ACHN (cell line): ENCODE measurements at regions not wholly inside any gene's neighbourhood (a gene's known extent, or its start where the extent isn't known, plus 50 kb on each side); places are given as distances from the start of the nearest gene placed in this dataset.

Source experiments
- DNase-seq: peaks from one replicate; pipeline ENCODE4 v3.0.0-alpha.2; 2015
- in situ Hi-C: cut with HindIII; loops from 2 replicates; pipeline ENCODE4 v1.10.0; 2017; ENCODE audit warnings: low sequenced_read_pairs, low pct_ligation_motif_present, low pct_unique_long_range_greater_than_20kb

DNA sequence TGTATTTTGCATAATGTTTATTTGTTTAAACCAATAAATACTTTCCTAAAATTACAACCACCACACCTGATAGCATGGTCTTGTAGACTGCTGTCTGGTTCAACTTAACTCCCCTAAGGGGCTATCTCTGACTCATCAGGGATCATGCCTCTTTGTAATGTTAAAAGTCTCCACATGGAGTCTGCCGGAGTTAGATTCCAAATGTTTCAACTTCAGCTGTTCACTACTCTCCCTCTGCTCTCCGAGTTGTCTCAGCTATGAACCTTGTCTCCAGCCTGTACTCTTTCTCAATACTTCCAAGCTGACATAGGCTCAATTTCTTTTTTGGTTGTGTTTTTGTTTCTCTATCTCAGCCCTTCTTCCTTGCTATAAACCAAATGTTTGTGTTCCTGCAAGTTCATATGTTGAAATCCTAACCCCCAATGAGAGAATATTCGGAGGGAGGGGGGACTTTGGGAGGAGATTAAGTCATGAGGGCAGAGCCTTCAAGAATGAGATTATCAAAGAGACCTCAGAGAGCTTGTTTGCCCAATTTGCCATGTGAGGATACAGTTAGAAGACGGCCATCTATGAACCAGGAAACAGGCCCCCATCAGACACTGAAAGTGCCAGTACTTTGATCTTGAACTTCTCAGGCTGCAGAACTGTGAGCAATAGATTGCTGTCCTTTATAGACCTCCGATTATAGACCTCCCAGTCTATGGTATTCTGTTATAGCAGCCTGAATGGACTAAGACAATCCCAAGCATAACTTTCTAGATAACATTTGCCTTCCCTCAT is 858.2 kb downstream of the VRK1 start:
- in situ Hi-C loops, result no loop called here
- no peak for DNase-seq

GRCh38 chr14:97657609-97658008 is 860.4 kb downstream of the VRK1 start:
- in situ Hi-C loops, result no loop called here

DNA sequence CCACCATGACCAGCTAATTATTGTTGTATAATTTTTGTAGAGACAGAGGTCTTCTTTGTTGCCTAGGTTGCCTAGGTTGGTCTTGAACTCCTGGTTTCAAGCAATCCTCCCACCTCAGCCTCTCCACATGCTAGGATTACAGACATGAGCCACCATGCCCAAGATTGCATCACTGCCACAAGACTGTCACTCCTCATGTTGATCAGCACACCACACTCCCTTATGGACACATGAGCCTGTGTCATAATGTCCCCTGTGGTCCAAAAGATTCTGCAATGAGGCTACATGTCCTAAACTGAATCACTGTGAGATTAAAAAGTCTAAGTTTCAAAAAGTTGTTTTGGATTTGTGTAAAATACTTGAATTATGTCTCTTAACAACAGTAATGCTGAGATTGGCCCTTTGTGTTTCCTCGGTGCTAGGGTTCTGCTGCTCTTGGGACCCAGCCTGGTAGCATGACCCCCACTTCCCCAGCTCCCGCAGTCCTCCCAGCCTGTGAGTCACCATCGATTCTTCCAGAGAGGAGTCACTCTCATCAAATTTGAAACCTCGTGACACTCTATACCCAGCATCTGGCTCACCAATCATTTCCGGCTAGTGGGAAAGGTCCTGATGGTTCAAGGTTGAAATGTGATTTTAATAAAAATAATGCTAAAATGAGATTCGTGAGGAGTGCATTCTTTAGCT is 890.9 kb downstream of the VRK1 start:
- DNase-seq, result no peak
- in situ Hi-C loops, result no loop called here

More at GRCh38 chr14:97657609-97658008, 860.4 kb downstream of the VRK1 start:
- DNase-seq, result no peak

- DNase-seq, result no peak
- in situ Hi-C loops, result no loop called here
Observed at GRCh38 chr14:97688631-97689336, 891.6 kb downstream of the VRK1 start.

DNA sequence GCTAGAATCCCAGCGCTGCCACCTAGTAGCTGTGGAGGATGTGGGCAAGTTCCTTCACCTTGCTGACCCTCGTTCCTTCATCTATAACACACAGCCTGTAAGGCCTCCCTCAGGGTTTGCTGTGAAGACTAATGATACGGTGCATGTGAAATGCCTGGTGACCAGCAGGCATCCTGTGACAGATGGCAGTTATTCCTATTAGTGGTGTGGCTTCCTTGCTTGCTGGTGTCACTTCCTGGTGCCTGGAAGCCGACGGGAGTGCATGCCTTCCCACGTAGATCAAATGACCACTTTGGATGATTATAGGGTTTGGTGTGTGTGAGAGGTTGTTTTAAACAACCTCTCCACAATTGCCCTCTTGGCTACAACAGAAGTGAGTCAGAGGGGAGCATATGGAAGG is 894.9 kb downstream of the VRK1 start:
- no peak for DNase-seq
- in situ Hi-C loops, result no loop called here

- DNase-seq, result no peak
- in situ Hi-C loops, result no loop called here
Observed at GRCh38 chr14:97695456-97695981, 898.3 kb downstream of the VRK1 start.

- no peak for DNase-seq
- in situ Hi-C loops, result no loop called here
Observed at GRCh38 chr14:97697772-97698171, 900.6 kb downstream of the VRK1 start.

- DNase-seq, result no peak
- in situ Hi-C loops, result no loop called here
Observed at GRCh38 chr14:97699026-97699425, 901.8 kb downstream of the VRK1 start.

DNA sequence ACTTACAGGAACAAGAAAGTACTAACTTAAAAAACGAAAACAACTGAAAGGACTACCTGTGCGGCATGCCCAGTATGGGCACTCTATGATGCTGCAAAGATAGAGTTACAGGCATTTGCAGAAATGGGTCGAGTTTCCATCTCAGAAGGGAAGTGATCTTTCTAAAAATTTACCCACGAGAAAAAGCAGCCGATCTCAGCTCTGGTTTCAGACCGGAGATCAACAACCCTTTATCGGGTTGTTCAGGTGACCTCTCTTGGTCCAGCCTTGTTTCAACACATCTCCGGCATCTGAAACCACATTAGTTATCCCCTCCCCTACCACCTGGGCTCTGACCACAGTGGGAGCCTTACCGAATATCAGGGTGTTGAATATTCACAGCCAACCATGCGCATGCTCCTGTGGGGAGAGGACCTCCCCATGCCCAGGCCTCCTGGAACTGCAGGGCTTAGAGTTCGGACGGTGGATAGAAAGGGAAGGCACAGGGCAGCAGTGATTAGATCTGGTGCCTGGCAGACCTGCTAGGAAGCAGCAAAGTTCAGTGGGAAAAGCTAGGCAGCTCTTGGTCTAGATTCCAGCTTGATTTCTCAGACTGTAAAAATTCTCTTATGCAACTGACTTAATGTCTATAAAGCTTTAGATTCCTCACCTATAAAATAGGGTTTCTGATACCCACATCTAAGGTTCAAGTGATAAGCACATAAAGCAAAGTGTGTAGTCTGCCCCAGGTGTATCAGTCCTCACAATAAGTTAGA is 906.0 kb downstream of the VRK1 start:
- in situ Hi-C loops, result no loop called here
- DNase-seq, result no peak

DNA sequence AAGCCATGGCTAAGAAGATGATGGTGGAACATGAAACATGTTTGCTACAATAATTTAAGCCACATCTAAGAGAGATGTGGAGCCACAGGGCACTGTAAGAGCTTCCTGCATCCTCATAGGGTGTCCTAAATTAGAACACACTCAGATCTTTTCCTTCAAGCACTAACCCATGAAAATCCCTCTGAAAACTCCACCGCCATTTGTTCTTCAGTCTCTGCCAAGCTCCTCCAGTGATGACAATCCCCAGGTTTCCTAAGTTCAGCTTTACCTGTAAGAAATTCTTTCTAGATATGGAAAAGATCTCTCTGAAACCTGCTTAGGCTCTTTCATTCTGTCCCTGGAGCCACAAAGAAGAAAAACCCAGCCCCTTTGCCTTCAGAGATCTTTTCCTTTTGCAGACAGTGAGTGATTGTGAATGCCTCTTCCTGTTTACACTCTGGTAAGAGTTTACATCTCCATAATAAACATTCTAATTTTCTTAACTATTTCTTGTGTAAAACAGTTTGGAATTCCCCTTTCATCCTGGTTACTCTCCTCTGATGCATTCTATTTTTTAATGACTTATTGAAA is 907.2 kb downstream of the VRK1 start:
- in situ Hi-C loops, result no loop called here
- DNase-seq, result no peak

- no peak for DNase-seq
- in situ Hi-C loops, result no loop called here
Observed at GRCh38 chr14:97705107-97705506, 907.9 kb downstream of the VRK1 start.

GRCh38 chr14:97705976-97706375 is 908.8 kb downstream of the VRK1 start:
- DNase-seq, result no peak
- in situ Hi-C loops, result no loop called here

DNA sequence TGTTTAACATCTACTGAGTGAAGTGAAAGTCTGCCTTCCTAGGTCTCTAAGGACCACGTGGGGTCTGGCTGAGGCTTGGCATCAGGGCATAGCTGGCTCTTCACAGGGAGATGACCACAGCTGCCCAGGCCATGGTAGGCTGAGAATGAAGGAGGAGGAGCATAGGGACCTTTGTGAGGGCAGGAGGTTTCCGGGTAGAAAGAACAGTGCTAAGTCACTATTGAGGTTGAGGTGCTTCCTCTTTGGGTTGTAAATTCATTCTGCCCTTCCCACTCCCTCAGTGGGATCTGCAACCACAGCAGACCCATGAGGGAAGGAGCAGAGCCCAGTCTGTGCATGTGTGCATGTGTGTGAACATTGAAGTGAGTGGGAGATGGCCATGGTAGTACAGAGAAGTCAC is 909.6 kb downstream of the VRK1 start:
- DNase-seq, result no peak
- in situ Hi-C loops, result no loop called here

GRCh38 chr14:97707603-97708002 is 910.4 kb downstream of the VRK1 start:
- DNase-seq, result no peak
- in situ Hi-C loops, result no loop called here

DNA sequence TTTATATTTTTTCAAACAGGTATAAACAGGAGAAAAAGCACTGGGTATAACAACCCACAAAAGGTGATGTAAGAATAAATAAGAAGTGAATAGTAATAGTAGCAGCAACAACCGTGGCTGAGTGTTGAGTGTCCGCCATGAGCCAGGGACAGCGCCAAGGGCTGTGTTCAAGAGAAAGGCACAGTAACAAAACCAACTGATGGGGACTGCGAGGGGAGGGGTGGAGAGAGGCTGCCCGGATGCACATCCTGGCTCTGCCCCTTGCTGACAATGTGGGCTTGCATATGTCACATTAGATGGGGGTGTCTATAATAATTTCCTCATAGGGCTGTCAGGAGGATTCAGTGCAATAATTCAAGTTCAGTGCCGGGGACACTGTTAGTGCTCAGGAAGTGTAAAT is 912.4 kb downstream of the VRK1 start:
- no peak for DNase-seq
- in situ Hi-C loops, result no loop called here

- in situ Hi-C loops, result no loop called here
- DNase-seq, result no peak
Observed at GRCh38 chr14:97710726-97711125, 913.5 kb downstream of the VRK1 start.

- DNase-seq, result no peak
- in situ Hi-C loops, result no loop called here
Observed at GRCh38 chr14:97712471-97712870, 915.3 kb downstream of the VRK1 start.

- in situ Hi-C loops, result no loop called here
- DNase-seq, result no peak
Observed at GRCh38 chr14:97713023-97713422, 915.8 kb downstream of the VRK1 start.
